AG09309 (cell line): ENCODE measurements at regions not wholly inside any gene's neighbourhood (a gene's known extent, or its start where the extent isn't known, plus 50 kb on each side); places are given as distances from the start of the nearest gene placed in this dataset.
"Not testable (repeated sequence)": the region's sequence is repeated elsewhere in the genome, so short reads cannot be mapped to it uniquely, and the experiment has no call there.

Experiments used
- DNase-seq: peaks from one replicate; pipeline ENCODE4 v3.0.0-alpha.2; 2010; ENCODE audit warnings: low read depth
- H3K4me3 ChIP-seq: 2 replicates; pipeline ENCODE4 v1.5.1; 2011; ENCODE audit warnings: mild to moderate bottlenecking, low read depth, low read length, moderate library complexity; ENCODE audit not compliant: control insufficient read depth
- CTCF ChIP-seq: IDR thresholded peaks from 2 replicates; pipeline ENCODE4 v1.5.1; 2011; ENCODE audit warnings: mild to moderate bottlenecking, low read depth, low read length, inconsistent platforms; ENCODE audit not compliant: insufficient read depth, control insufficient read depth; ENCODE audit errors: missing control alignments

DNA sequence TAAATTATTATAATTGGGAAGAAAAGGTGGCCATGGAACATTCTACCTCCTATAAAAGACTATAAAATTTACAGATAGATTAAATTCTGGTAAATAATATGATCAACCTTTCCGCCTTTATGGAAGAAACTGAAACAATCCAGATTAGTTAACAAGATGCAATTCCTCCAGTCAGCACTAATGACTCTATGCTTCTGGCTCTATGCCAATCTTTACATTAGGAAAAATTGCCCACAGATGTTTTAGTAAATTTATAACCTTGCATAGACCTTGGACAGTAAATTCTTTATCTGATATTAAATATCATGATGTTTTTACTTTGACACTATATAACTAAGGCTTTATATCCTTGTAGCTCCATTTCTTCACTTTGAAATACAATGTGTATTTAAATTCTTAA, 2302.5 kb downstream of the ARAP2 start:
- no peak for DNase-seq
- TF ChIP-seq CTCF, result no peak
- H3K4me3 ChIP-seq, result no peak overlapping the region

DNA sequence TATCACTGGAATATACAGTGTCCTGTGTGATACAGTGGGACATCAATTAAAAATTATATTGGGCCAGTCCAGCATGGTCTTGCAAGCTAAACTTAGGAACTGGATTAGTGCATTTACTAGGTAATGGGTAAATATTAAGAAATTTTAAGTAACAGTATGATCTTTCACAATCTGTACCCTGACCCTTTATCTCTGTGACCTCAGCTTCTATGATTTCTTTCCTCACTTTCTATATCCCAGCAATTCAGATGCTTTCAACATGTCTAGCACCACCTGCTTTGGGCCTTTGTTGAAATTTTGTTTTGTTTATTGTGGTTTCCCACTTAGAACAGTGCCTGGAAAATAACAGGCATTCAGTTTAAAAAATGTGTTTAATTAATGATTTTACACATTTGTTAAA, 2295.4 kb downstream of the ARAP2 start:
- no peak overlapping the region for H3K4me3 ChIP-seq
- DNase-seq, result no peak
- TF ChIP-seq CTCF, result no peak

DNA sequence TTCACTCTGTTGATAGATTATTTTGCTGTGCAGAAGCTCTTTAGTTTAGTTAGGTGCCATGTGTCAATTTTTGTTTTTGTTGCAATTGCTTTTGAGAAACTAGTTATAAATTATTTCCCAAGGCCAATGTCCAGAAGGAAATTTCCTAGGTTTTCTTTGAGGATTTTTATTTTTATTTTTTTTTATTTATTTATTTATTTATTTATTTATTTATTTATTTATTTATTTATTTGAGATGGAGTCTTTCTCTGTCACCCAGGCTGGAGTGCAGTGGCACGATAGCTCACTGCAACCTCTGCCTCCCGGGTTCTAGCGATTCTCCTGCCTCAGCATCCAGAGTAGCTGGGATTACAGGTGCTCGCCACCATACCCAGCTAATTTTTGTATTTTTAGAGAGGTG, 2290.5 kb downstream of the ARAP2 start:
- DNase-seq, H3K4me3 ChIP-seq: not testable (repeated sequence)

GRCh38 chr4:33954759-33955158, 2289.6 kb downstream of the ARAP2 start:
- DNase-seq, result no peak
- TF ChIP-seq CTCF, result no peak
- no peak overlapping the region for H3K4me3 ChIP-seq

GRCh38 chr4:33959519-33959918, 2284.8 kb downstream of the ARAP2 start:
- no peak for TF ChIP-seq CTCF
- DNase-seq, result no peak
- no peak overlapping the region for H3K4me3 ChIP-seq

DNA sequence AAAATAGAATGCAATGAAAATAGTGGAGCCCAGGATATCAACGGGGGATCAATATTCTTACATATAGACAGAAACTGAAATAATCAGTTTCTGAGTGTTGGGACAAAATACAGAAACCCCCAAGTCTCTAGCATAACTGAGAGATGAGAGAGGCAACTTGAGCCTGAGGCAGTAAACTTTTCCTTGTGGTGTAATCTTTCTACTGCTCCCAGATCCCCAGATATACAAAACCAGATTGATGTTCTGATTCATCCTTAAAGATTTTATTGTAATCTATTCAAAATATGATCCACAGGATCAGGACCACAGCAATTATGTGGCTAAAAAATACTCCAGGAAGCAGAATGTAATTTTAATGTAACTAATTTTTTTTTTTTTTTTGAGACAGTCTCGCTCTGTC, 2282.6 kb downstream of the ARAP2 start:
- TF ChIP-seq CTCF, result no peak
- no peak overlapping the region for H3K4me3 ChIP-seq
- peak; percentile 33 for DNase-seq

DNA sequence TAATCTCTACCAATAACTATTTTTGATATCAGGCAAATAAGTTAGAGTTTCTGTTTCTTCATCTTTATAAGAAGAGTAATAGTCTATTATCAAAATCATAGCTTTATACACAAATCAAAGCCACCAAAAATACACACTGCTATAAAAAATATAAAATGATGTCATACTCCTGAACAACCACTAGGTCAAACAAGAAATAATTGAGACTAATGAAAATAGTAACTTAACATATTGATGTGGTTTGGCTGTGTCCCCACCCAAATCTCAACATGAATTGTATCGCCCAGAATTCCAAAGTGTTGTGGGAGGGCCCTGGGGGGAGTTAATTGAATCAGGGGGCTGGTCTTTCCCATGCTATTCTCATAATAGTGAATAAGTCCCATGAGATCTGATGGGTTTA, 2277.5 kb downstream of the ARAP2 start:
- no peak for DNase-seq
- no peak for TF ChIP-seq CTCF
- no peak overlapping the region for H3K4me3 ChIP-seq
